ENCODE measurements at regions not wholly inside any gene's neighbourhood (a gene's known extent, or its start where the extent isn't known, plus 50 kb on each side); places are given as distances from the start of the nearest gene placed in this dataset.

GRCh38 chr5:13186177-13186576 lies 758.3 kb downstream of the DNAH5 start:
- DNase-seq: no peak
- peaks cover 5% of the 10 kb centered on the region for H3K4me1 Mint-ChIP-seq
- H3K4me3 ChIP-seq (ENCODE audit: low read length): no peak overlapping the region
- no peak overlapping the region for H3K9ac ChIP-seq (ENCODE audit: extremely low read depth, low read length, poor library complexity, severe bottlenecking)
- H3K27me3 Mint-ChIP-seq (ENCODE audit: insufficient read depth): peaks cover 10% of the 10 kb centered on the region
- no peaks in the 10 kb centered on the region for H3K36me3 Mint-ChIP-seq (ENCODE audit: low read depth)
- no peak overlapping the region for H3K4me3 Mint-ChIP-seq
- no peak for TF ChIP-seq CTCF (conservative IDR thresholded peaks at IDR 0.05)
- 92% methylated on average over 1 of the region's 1 CpG; no CpG with 5 or more reads in 1 of the 2 experiments for WGBS, 2 experiments (ENCODE audit: insufficient coverage in 1 of 2, insufficient read length in 1 of 2)
- H3K9me3 Mint-ChIP-seq: no peaks in the 10 kb centered on the region
- no peak overlapping the region for H3K27ac Mint-ChIP-seq
- H3K27ac ChIP-seq (ENCODE audit: low read depth, low read length): no peak overlapping the region
- no peaks in the 10 kb centered on the region for H3K27me3 ChIP-seq (ENCODE audit: control insufficient read depth, insufficient read depth, low read length, poor library complexity, severe bottlenecking)
- H3K4me1 ChIP-seq (ENCODE audit: control insufficient read depth, insufficient read depth, low read length): no peaks in the 10 kb centered on the region
- no peaks in the 10 kb centered on the region for H3K9me3 ChIP-seq (ENCODE audit: control insufficient read depth, low read length)
- no peaks in the 10 kb centered on the region for H3K36me3 ChIP-seq (ENCODE audit: control insufficient read depth, insufficient read depth, low read length)

GRCh38 chr5:13179407-13180087 lies 764.9 kb downstream of the DNAH5 start:
- 93 to 100% methylated on average over 2 to 5 of the region's 5 CpGs for WGBS, 2 experiments (ENCODE audit: insufficient coverage in 1 of 2, insufficient read length in 1 of 2)
- no peaks in the 10 kb centered on the region for H3K36me3 ChIP-seq (ENCODE audit: control insufficient read depth, insufficient read depth, low read length)
- no peak overlapping the region for H3K9ac ChIP-seq (ENCODE audit: extremely low read depth, low read length, poor library complexity, severe bottlenecking)
- H3K27me3 ChIP-seq (ENCODE audit: control insufficient read depth, insufficient read depth, low read length, poor library complexity, severe bottlenecking): no peaks in the 10 kb centered on the region
- no peaks in the 10 kb centered on the region for H3K9me3 ChIP-seq (ENCODE audit: control insufficient read depth, low read length)
- no peak for TF ChIP-seq CTCF (conservative IDR thresholded peaks at IDR 0.05)
- Mint-ChIP-seq H3K4me3 (no peak overlapping the region), H3K9me3 (no peaks in the 10 kb centered on the region), H3K27me3 (ENCODE audit: insufficient read depth) (peaks cover 3% of the 10 kb centered on the region), H3K36me3 (ENCODE audit: low read depth) (no peaks in the 10 kb centered on the region), H3K27ac (no peak overlapping the region), H3K4me1 (no peaks in the 10 kb centered on the region)
- H3K4me3 ChIP-seq (ENCODE audit: low read length): no peak overlapping the region
- no peak overlapping the region for H3K27ac ChIP-seq (ENCODE audit: low read depth, low read length)
- no peaks in the 10 kb centered on the region for H3K4me1 ChIP-seq (ENCODE audit: control insufficient read depth, insufficient read depth, low read length)
- no peak for DNase-seq

- H3K9me3 ChIP-seq (ENCODE audit: control insufficient read depth, low read length): no peaks in the 10 kb centered on the region
- no peaks in the 10 kb centered on the region for H3K36me3 ChIP-seq (ENCODE audit: control insufficient read depth, insufficient read depth, low read length)
- no peaks in the 10 kb centered on the region for H3K9me3 Mint-ChIP-seq
- H3K4me1 ChIP-seq (ENCODE audit: control insufficient read depth, insufficient read depth, low read length): no peaks in the 10 kb centered on the region
- no peak for DNase-seq
- no peaks in the 10 kb centered on the region for H3K36me3 Mint-ChIP-seq (ENCODE audit: low read depth)
- H3K27ac Mint-ChIP-seq: no peak overlapping the region
- no peak overlapping the region for H3K27ac ChIP-seq (ENCODE audit: low read depth, low read length)
- TF ChIP-seq CTCF (conservative IDR thresholded peaks at IDR 0.05): no peak
- no peak overlapping the region for H3K4me3 ChIP-seq (ENCODE audit: low read length)
- no peak overlapping the region for H3K9ac ChIP-seq (ENCODE audit: extremely low read depth, low read length, poor library complexity, severe bottlenecking)
- 86 to 92% methylated on average over 1 of the region's 1 CpG for WGBS, 2 experiments (ENCODE audit: insufficient coverage in 1 of 2, insufficient read length in 1 of 2)
- no peak overlapping the region for H3K4me3 Mint-ChIP-seq
- H3K27me3 Mint-ChIP-seq (ENCODE audit: insufficient read depth): peaks cover 2% of the 10 kb centered on the region
- H3K4me1 Mint-ChIP-seq: peaks cover 4% of the 10 kb centered on the region
- H3K27me3 ChIP-seq (ENCODE audit: control insufficient read depth, insufficient read depth, low read length, poor library complexity, severe bottlenecking): peaks cover 15% of the 10 kb centered on the region
These were observed 800.9 kb downstream of the DNAH5 start for GRCh38 chr5:13143630-13144029.
